ENCODE measurements at regions not wholly inside any gene's neighbourhood (a gene's known extent, or its start where the extent isn't known, plus 50 kb on each side); places are given as distances from the start of the nearest gene placed in this dataset.

DNA sequence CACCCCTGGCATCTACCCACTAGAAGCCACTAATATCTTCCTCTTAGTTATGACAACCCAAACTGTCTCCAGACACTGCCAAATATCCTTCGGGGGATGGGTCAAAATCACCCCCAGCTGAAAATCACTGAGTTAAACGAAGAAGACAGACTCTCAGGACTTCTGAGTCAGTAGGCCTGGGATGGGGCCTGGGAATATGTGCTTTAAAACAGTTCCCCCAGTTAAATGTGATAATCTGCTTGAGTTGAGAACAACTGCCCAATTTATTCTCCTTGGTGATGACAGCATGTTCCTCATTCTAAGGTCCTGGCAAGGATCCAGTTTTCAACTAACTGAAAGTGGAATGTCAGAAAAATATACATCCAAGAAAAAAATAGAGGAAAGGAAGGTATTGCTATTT lies 52.4 kb downstream of the CBLL2 start:
- TF ChIP-seq ZNF175 (tag by site-specific recombination; IDR thresholded peaks at IDR 0.05), result no peak
- TF ChIP-seq, protein P1, sequence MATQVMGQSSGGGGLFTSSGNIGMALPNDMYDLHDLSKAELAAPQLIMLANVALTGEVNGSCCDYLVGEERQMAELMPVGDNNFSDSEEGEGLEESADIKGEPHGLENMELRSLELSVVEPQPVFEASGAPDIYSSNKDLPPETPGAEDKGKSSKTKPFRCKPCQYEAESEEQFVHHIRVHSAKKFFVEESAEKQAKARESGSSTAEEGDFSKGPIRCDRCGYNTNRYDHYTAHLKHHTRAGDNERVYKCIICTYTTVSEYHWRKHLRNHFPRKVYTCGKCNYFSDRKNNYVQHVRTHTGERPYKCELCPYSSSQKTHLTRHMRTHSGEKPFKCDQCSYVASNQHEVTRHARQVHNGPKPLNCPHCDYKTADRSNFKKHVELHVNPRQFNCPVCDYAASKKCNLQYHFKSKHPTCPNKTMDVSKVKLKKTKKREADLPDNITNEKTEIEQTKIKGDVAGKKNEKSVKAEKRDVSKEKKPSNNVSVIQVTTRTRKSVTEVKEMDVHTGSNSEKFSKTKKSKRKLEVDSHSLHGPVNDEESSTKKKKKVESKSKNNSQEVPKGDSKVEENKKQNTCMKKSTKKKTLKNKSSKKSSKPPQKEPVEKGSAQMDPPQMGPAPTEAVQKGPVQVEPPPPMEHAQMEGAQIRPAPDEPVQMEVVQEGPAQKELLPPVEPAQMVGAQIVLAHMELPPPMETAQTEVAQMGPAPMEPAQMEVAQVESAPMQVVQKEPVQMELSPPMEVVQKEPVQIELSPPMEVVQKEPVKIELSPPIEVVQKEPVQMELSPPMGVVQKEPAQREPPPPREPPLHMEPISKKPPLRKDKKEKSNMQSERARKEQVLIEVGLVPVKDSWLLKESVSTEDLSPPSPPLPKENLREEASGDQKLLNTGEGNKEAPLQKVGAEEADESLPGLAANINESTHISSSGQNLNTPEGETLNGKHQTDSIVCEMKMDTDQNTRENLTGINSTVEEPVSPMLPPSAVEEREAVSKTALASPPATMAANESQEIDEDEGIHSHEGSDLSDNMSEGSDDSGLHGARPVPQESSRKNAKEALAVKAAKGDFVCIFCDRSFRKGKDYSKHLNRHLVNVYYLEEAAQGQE (tag by site-specific recombination; IDR thresholded peaks at IDR 0.05), result no peak
- no peak for TF ChIP-seq ZNF132 (tag by site-specific recombination; IDR thresholded peaks at IDR 0.05; ENCODE audit: borderline replicate concordance)
- no peak for TF ChIP-seq SP3 (tag by site-specific recombination; IDR thresholded peaks at IDR 0.05)
- no peak for TF ChIP-seq ZNF341 (tag by site-specific recombination; IDR thresholded peaks at IDR 0.05; ENCODE audit: low read depth)
- TF ChIP-seq ZIC2 (tag by site-specific recombination; IDR thresholded peaks at IDR 0.05), result no peak
- TF ChIP-seq ZNF10 (tag by site-specific recombination; IDR thresholded peaks at IDR 0.05), result no peak
- no peak for TF ChIP-seq ZNF223 (tag by site-specific recombination; IDR thresholded peaks at IDR 0.05)
- no peak for TF ChIP-seq ZNF677 (tag by site-specific recombination; IDR thresholded peaks at IDR 0.05)
- no peak for TF ChIP-seq ZNF660 (tag by site-specific recombination; IDR thresholded peaks at IDR 0.05)
- no peak for TF ChIP-seq GLI2 (tag by site-specific recombination; IDR thresholded peaks at IDR 0.05; ENCODE audit: borderline replicate concordance, low read depth)
- TF ChIP-seq ZNF48 (tag by site-specific recombination; IDR thresholded peaks at IDR 0.05), result no peak
- H3K4me3 ChIP-seq (ENCODE audit: low read depth, low read length), result no peak overlapping the region
- no peaks in the 10 kb centered on the region for H3K9me3 ChIP-seq (ENCODE audit: control insufficient read depth, insufficient read depth, low read depth, low read length)
- no peaks in the 10 kb centered on the region for H3K4me1 ChIP-seq (ENCODE audit: control insufficient read depth, insufficient read depth, low read length)
- ChIA-PET POLR2A (no interaction called here), CTCF (no interaction called here)
- no peak overlapping the region for H3K27ac ChIP-seq (ENCODE audit: extremely low read depth, low read depth, low read length)
- no peaks in the 10 kb centered on the region for H3K36me3 ChIP-seq (ENCODE audit: control insufficient read depth in 2 of 2, insufficient read depth in 1 of 2, low read length in 2 of 2)

DNA sequence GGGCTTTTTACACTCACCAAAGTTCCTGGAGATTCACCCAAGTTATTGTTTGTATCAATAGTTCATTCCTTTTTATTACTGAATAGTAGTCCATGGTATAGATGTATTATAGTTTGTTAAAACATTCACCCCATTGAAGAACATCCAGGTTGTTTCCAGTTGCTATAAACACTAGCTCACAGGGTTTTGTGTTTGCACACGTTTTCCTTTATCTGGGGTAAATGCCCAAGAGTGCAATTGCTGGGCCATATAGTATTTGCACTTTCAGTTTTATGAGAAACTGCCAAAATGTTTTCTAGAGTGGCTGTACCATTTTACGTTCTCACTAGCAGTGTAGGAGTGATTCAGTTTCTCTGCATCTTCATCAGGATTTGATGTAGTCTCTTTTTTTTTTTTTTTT lies 57.1 kb downstream of the CBLL2 start:
- H3K4me3 ChIP-seq (ENCODE audit: low read depth, low read length), result no peak overlapping the region
- no peak overlapping the region for H3K27ac ChIP-seq (ENCODE audit: extremely low read depth, low read depth, low read length)
- TF ChIP-seq, protein P2, sequence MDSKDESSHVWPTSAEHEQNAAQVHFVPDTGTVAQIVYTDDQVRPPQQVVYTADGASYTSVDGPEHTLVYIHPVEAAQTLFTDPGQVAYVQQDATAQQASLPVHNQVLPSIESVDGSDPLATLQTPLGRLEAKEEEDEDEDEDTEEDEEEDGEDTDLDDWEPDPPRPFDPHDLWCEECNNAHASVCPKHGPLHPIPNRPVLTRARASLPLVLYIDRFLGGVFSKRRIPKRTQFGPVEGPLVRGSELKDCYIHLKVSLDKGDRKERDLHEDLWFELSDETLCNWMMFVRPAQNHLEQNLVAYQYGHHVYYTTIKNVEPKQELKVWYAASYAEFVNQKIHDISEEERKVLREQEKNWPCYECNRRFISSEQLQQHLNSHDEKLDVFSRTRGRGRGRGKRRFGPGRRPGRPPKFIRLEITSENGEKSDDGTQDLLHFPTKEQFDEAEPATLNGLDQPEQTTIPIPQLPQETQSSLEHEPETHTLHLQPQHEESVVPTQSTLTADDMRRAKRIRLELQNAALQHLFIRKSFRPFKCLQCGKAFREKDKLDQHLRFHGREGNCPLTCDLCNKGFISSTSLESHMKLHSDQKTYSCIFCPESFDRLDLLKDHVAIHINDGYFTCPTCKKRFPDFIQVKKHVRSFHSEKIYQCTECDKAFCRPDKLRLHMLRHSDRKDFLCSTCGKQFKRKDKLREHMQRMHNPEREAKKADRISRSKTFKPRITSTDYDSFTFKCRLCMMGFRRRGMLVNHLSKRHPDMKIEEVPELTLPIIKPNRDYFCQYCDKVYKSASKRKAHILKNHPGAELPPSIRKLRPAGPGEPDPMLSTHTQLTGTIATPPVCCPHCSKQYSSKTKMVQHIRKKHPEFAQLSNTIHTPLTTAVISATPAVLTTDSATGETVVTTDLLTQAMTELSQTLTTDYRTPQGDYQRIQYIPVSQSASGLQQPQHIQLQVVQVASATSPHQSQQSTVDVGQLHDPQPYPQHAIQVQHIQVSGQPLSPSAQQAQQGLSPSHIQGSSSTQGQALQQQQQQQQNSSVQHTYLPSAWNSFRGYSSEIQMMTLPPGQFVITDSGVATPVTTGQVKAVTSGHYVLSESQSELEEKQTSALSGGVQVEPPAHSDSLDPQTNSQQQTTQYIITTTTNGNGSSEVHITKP (tag by site-specific recombination; IDR thresholded peaks at IDR 0.05), result no peak
- TF ChIP-seq PATZ1 (tag by site-specific recombination; IDR thresholded peaks at IDR 0.05) (no peak), ZNF600 (tag by site-specific recombination; IDR thresholded peaks at IDR 0.05) (no peak), ZBTB48 (tag by site-specific recombination; IDR thresholded peaks at IDR 0.05) (no peak), ZNF624 (tag by site-specific recombination; IDR thresholded peaks at IDR 0.05) (no peak)
- CTCF ChIA-PET, result interaction anchor here (0.7 kb wide), 1 partner anchor 175 kb away, joined by 4 read pairs; no protein-coding TSS in a partner anchor
- H3K36me3 ChIP-seq (ENCODE audit: control insufficient read depth in 2 of 2, insufficient read depth in 1 of 2, low read length in 2 of 2), result no peaks in the 10 kb centered on the region
- H3K9me3 ChIP-seq (ENCODE audit: control insufficient read depth, insufficient read depth, low read depth, low read length), result no peaks in the 10 kb centered on the region
- no peaks in the 10 kb centered on the region for H3K4me1 ChIP-seq (ENCODE audit: control insufficient read depth, insufficient read depth, low read length)
- POLR2A ChIA-PET, result no interaction called here

All from HEK293 (cell line).